ENCODE measurements at regions not wholly inside any gene's neighbourhood (a gene's known extent, or its start where the extent isn't known, plus 50 kb on each side); places are given as distances from the start of the nearest gene placed in this dataset.

GRCh38 chr5:124397317-124397716 lies 349.1 kb downstream of the ZNF608 start:
- no peak for DNase-seq (ENCODE audit: low read depth)
- no peak overlapping the region for H3K4me3 ChIP-seq (ENCODE audit: control insufficient read depth, low read depth, low read length)
- TF ChIP-seq CTCF (conservative IDR thresholded peaks at IDR 0.05; ENCODE audit: control insufficient read depth, insufficient read depth, low read depth, low read length) = no peak

- H3K4me3 ChIP-seq (ENCODE audit: control insufficient read depth, low read depth, low read length) = no peak overlapping the region
- no peak for DNase-seq (ENCODE audit: low read depth)
- no peak for TF ChIP-seq CTCF (conservative IDR thresholded peaks at IDR 0.05; ENCODE audit: control insufficient read depth, insufficient read depth, low read depth, low read length)
These were observed 350.5 kb downstream of the ZNF608 start for GRCh38 chr5:124395926-124396325.

GRCh38 chr5:124395287-124395686 lies 351.2 kb downstream of the ZNF608 start:
- no peak overlapping the region for H3K4me3 ChIP-seq (ENCODE audit: control insufficient read depth, low read depth, low read length)
- DNase-seq (ENCODE audit: low read depth) = no peak
- TF ChIP-seq CTCF (conservative IDR thresholded peaks at IDR 0.05; ENCODE audit: control insufficient read depth, insufficient read depth, low read depth, low read length) = no peak

- no peak overlapping the region for H3K4me3 ChIP-seq (ENCODE audit: control insufficient read depth, low read depth, low read length)
- TF ChIP-seq CTCF (conservative IDR thresholded peaks at IDR 0.05; ENCODE audit: control insufficient read depth, insufficient read depth, low read depth, low read length) = no peak
- no peak for DNase-seq (ENCODE audit: low read depth)
These were observed 351.7 kb downstream of the ZNF608 start for GRCh38 chr5:124394700-124395245.

- no peak for TF ChIP-seq CTCF (conservative IDR thresholded peaks at IDR 0.05; ENCODE audit: control insufficient read depth, insufficient read depth, low read depth, low read length)
- H3K4me3 ChIP-seq (ENCODE audit: control insufficient read depth, low read depth, low read length) = no peak overlapping the region
These were observed 352.7 kb downstream of the ZNF608 start for GRCh38 chr5:124393584-124394379.

GRCh38 chr5:124383693-124384092 lies 362.7 kb downstream of the ZNF608 start:
- TF ChIP-seq CTCF (conservative IDR thresholded peaks at IDR 0.05; ENCODE audit: control insufficient read depth, insufficient read depth, low read depth, low read length) = no peak
- DNase-seq (ENCODE audit: low read depth) = no peak
- no peak overlapping the region for H3K4me3 ChIP-seq (ENCODE audit: control insufficient read depth, low read depth, low read length)

More at GRCh38 chr5:124393584-124394379, 352.7 kb downstream of the ZNF608 start:
- DNase-seq (ENCODE audit: low read depth) = no peak

Measured in fibroblast of mammary gland (primary cell).